ENCODE measurements at regions not wholly inside any gene's neighbourhood (a gene's known extent, or its start where the extent isn't known, plus 50 kb on each side); places are given as distances from the start of the nearest gene placed in this dataset.

GRCh38 chr19:5218255-5218855 is 122.3 kb downstream of the PTPRS start:
- DNase-seq (ENCODE audit: low read depth), result no peak

GRCh38 chr19:5217171-5217570 is 123.4 kb downstream of the PTPRS start:
- no peak for DNase-seq (ENCODE audit: low read depth)

- no peak for DNase-seq (ENCODE audit: low read depth)
Observed at GRCh38 chr19:5216141-5216847, 124.3 kb downstream of the PTPRS start.

- no peak for DNase-seq (ENCODE audit: low read depth)
Observed at GRCh38 chr19:5215431-5215830, 125.2 kb downstream of the PTPRS start.

- no peak for DNase-seq (ENCODE audit: low read depth)
Observed at GRCh38 chr19:5214902-5215301, 125.7 kb downstream of the PTPRS start.

- DNase-seq (ENCODE audit: low read depth), result no peak
Observed at GRCh38 chr19:5214371-5214770, 126.2 kb downstream of the PTPRS start.

- DNase-seq (ENCODE audit: low read depth), result no peak
Observed at GRCh38 chr19:5213667-5214066, 126.9 kb downstream of the PTPRS start.

- DNase-seq (ENCODE audit: low read depth), result no peak
Observed at GRCh38 chr19:5212101-5212500, 128.5 kb downstream of the PTPRS start.

GRCh38 chr19:5211217-5211822 is 129.3 kb downstream of the PTPRS start:
- DNase-seq (ENCODE audit: low read depth), result no peak

GRCh38 chr19:5210556-5210955 is 130.1 kb downstream of the PTPRS start:
- no peak for DNase-seq (ENCODE audit: low read depth)

GRCh38 chr19:5207806-5208205 is 132.8 kb downstream of the PTPRS start:
- DNase-seq (ENCODE audit: low read depth), result no peak

- no peak for DNase-seq (ENCODE audit: low read depth)
Observed at GRCh38 chr19:5206751-5207075, 133.9 kb downstream of the PTPRS start.

GRCh38 chr19:5205937-5206750 is 134.5 kb downstream of the PTPRS start:
- DNase-seq (ENCODE audit: low read depth), result no peak

GRCh38 chr19:5205381-5205780 is 135.2 kb downstream of the PTPRS start:
- DNase-seq (ENCODE audit: low read depth), result no peak

GRCh38 chr19:5204212-5204611 is 136.4 kb downstream of the PTPRS start:
- DNase-seq (ENCODE audit: low read depth), result no peak

Measured in Daoy (cell line).